DMS53 treated with DMSO at 0.1 percent for 48 hours (cell line): ENCODE measurements at regions not wholly inside any gene's neighbourhood (a gene's known extent, or its start where the extent isn't known, plus 50 kb on each side); places are given as distances from the start of the nearest gene placed in this dataset.

Source experiments
- DNase-seq: peaks from one replicate; lab custom pipeline; 2025; ENCODE audit not compliant: unreplicated experiment; lab: John Stamatoyannopoulos, UW

- no peak for DNase-seq
These were observed 321.1 kb upstream of the EDNRB start for GRCh38 chr13:78239714-78240113.

- no peak for DNase-seq
These were observed 320.3 kb upstream of the EDNRB start for GRCh38 chr13:78238911-78239310.

GRCh38 chr13:78228940-78229339, 310.3 kb upstream of the EDNRB start:
- no peak for DNase-seq

GRCh38 chr13:78228211-78228610, 309.6 kb upstream of the EDNRB start:
- no peak for DNase-seq

GRCh38 chr13:78227709-78228108, 309.1 kb upstream of the EDNRB start:
- DNase-seq = no peak

GRCh38 chr13:78215458-78216108, 297.0 kb upstream of the EDNRB start:
- DNase-seq = no peak

- no peak for DNase-seq
These were observed 282.8 kb upstream of the EDNRB start for GRCh38 chr13:78201411-78201810.

GRCh38 chr13:78198821-78199220, 280.2 kb upstream of the EDNRB start:
- DNase-seq = no peak

GRCh38 chr13:78198419-78198818, 279.8 kb upstream of the EDNRB start:
- no peak for DNase-seq

- no peak for DNase-seq
These were observed 278.6 kb upstream of the EDNRB start for GRCh38 chr13:78197231-78197630.

- no peak for DNase-seq
These were observed 276.4 kb upstream of the EDNRB start for GRCh38 chr13:78194904-78195639.

GRCh38 chr13:78193846-78194245, 275.2 kb upstream of the EDNRB start:
- no peak for DNase-seq

GRCh38 chr13:78192716-78193115, 274.1 kb upstream of the EDNRB start:
- DNase-seq = no peak

GRCh38 chr13:78190296-78190695, 271.7 kb upstream of the EDNRB start:
- no peak for DNase-seq

- DNase-seq = no peak
These were observed 269.1 kb upstream of the EDNRB start for GRCh38 chr13:78187781-78188180.

GRCh38 chr13:78185700-78186099, 267.1 kb upstream of the EDNRB start:
- no peak for DNase-seq

- DNase-seq = no peak
These were observed 265.1 kb upstream of the EDNRB start for GRCh38 chr13:78183732-78184131.

GRCh38 chr13:78182813-78183212, 264.2 kb upstream of the EDNRB start:
- DNase-seq = no peak

GRCh38 chr13:78177306-78177705, 258.7 kb upstream of the EDNRB start:
- DNase-seq = no peak

- DNase-seq = no peak
These were observed 258.2 kb upstream of the EDNRB start for GRCh38 chr13:78176880-78177279.

GRCh38 chr13:78169386-78169785, 250.8 kb upstream of the EDNRB start:
- no peak for DNase-seq

GRCh38 chr13:78168981-78169380, 250.3 kb upstream of the EDNRB start:
- DNase-seq = no peak

GRCh38 chr13:78161266-78161665, 242.6 kb upstream of the EDNRB start:
- no peak for DNase-seq
